Keratinocyte (primary cell): ENCODE measurements at regions not wholly inside any gene's neighbourhood (a gene's known extent, or its start where the extent isn't known, plus 50 kb on each side); places are given as distances from the start of the nearest gene placed in this dataset.

Experiments used
- DNase-seq: peaks from one replicate; pipeline ENCODE4 v3.0.0-alpha.2; 2011; ENCODE audit warnings: low read depth, missing footprints, low spot score
- FAIRE-seq: peaks from 2 replicates; lab custom pipeline; 2011; peaks lifted over from hg19 to GRCh38; lab: Jason Lieb, UNC
- H2AFZ ChIP-seq: 2 replicates; pipeline ENCODE4 v1.6.0; 2012; ENCODE audit warnings: low read length, control low read depth, inconsistent platforms; ENCODE audit not compliant: control insufficient read depth
- H3K27ac ChIP-seq: 2 replicates; pipeline ENCODE4 v1.5.1; 2011; ENCODE audit warnings: low read length; ENCODE audit not compliant: control insufficient read depth, insufficient read depth
- H3K27me3 ChIP-seq: 3 replicates; pipeline ENCODE4 v1.6.0; 2011; ENCODE audit warnings: low read length; ENCODE audit not compliant: control insufficient read depth, insufficient read depth; ENCODE audit errors: extremely low read depth
- H3K36me3 ChIP-seq, 2 experiments: 2 replicates in 1 of 2; 3 replicates in 1 of 2; pipeline ENCODE4 v1.5.1; 2011; ENCODE audit warnings: low read length in 2 of 2, mild to moderate bottlenecking in 1 of 2; ENCODE audit not compliant: control insufficient read depth in 2 of 2, insufficient read depth in 2 of 2; ENCODE audit errors: extremely low read depth in 1 of 2
- H3K4me1 ChIP-seq: 3 replicates; pipeline ENCODE4 v1.5.1; 2011; ENCODE audit warnings: low read length; ENCODE audit not compliant: control insufficient read depth, insufficient read depth; ENCODE audit errors: extremely low read depth
- H3K4me2 ChIP-seq: 3 replicates; pipeline ENCODE4 v1.6.0; 2011; ENCODE audit warnings: low read depth, low read length; ENCODE audit not compliant: control insufficient read depth, insufficient read depth; ENCODE audit errors: extremely low read depth
- H3K4me3 ChIP-seq, 3 experiments: fragments of 200-600 bp in 1 of 3; sonication (generic) in 1 of 3; 2 replicates in 2 of 3; 3 replicates in 1 of 3; pipeline ENCODE4 v1.5.1; 2011 to 2016; ENCODE audit warnings: low read length in 3 of 3, mild to moderate bottlenecking in 3 of 3, control low read depth in 2 of 3, inconsistent platforms in 1 of 3, low read depth in 1 of 3, mixed read lengths in 1 of 3, mixed run types in 1 of 3, moderate library complexity in 1 of 3; ENCODE audit not compliant: control insufficient read depth in 2 of 3, insufficient read depth in 2 of 3; ENCODE audit errors: extremely low read depth in 1 of 3
- H3K79me2 ChIP-seq: 2 replicates; pipeline ENCODE4 v1.6.0; 2012; ENCODE audit warnings: low read length; ENCODE audit not compliant: control insufficient read depth, insufficient read depth
- H3K9ac ChIP-seq: 3 replicates; pipeline ENCODE4 v1.6.0; 2011; ENCODE audit warnings: low read length; ENCODE audit not compliant: control insufficient read depth, insufficient read depth; ENCODE audit errors: extremely low read depth
- H3K9me1 ChIP-seq: 3 replicates; pipeline ENCODE4 v1.6.0; 2011; ENCODE audit warnings: low read length; ENCODE audit not compliant: control insufficient read depth, insufficient read depth; ENCODE audit errors: extremely low read depth
- H3K9me3 ChIP-seq: 2 replicates; pipeline ENCODE4 v1.5.1; 2012; ENCODE audit warnings: low read depth, low read length; ENCODE audit not compliant: control insufficient read depth
- H4K20me1 ChIP-seq: 3 replicates; pipeline ENCODE4 v1.6.0; 2011; ENCODE audit warnings: low read length; ENCODE audit not compliant: control insufficient read depth, insufficient read depth; ENCODE audit errors: extremely low read depth
- EZH2 ChIP-seq: IDR thresholded peaks from one replicate; pipeline ENCODE4 v1.6.1; 2012; ENCODE audit warnings: inconsistent platforms, mild to moderate bottlenecking, low read length, moderate library complexity
- dilution Hi-C: fragments of 300-500 bp; cut with MboI; formaldehyde crosslinking; loops from one replicate; pipeline ENCODE4 v1.7.0; 2020; ENCODE audit warnings: low sequenced_read_pairs; ENCODE audit not compliant: extremely low pct_ligation_motif_present
- TF ChIP-seq, protein P1 (sequence below), 3 experiments: IDR thresholded peaks in 1 of 3; conservative IDR thresholded peaks in 1 of 3; optimal IDR thresholded peaks in 1 of 3; 2 replicates in 2 of 3; 3 replicates in 1 of 3; pipeline versions ENCODE3 to v1.5.1; 2011; ENCODE audit warnings: low read length in 3 of 3, mild to moderate bottlenecking in 3 of 3, moderate library complexity in 2 of 3, control low read depth in 1 of 3, inconsistent platforms in 1 of 3; ENCODE audit not compliant: insufficient read depth in 2 of 3; ENCODE audit errors: extremely low read depth in 1 of 3

- H3K9ac ChIP-seq = no peak overlapping the region
- H4K20me1 ChIP-seq = no peaks in the 10 kb centered on the region
- H3K4me2 ChIP-seq = no peak overlapping the region
- no peaks in the 10 kb centered on the region for H3K27me3 ChIP-seq
- dilution Hi-C loops = no loop called here
- H3K9me1 ChIP-seq = no peaks in the 10 kb centered on the region
- H3K9me3 ChIP-seq = peaks cover 1% of the 10 kb centered on the region
- H3K27ac ChIP-seq = no peak overlapping the region
- no peak overlapping the region for H2AFZ ChIP-seq
- no peak for FAIRE-seq
- H3K79me2 ChIP-seq = no peaks in the 10 kb centered on the region
- TF ChIP-seq, protein P1, sequence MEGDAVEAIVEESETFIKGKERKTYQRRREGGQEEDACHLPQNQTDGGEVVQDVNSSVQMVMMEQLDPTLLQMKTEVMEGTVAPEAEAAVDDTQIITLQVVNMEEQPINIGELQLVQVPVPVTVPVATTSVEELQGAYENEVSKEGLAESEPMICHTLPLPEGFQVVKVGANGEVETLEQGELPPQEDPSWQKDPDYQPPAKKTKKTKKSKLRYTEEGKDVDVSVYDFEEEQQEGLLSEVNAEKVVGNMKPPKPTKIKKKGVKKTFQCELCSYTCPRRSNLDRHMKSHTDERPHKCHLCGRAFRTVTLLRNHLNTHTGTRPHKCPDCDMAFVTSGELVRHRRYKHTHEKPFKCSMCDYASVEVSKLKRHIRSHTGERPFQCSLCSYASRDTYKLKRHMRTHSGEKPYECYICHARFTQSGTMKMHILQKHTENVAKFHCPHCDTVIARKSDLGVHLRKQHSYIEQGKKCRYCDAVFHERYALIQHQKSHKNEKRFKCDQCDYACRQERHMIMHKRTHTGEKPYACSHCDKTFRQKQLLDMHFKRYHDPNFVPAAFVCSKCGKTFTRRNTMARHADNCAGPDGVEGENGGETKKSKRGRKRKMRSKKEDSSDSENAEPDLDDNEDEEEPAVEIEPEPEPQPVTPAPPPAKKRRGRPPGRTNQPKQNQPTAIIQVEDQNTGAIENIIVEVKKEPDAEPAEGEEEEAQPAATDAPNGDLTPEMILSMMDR (optimal IDR thresholded peaks at IDR 0.05 in 1 of 3, IDR thresholded peaks at IDR 0.05 in 1 of 3, conservative IDR thresholded peaks at IDR 0.05 in 1 of 3; ENCODE audit: extremely low read depth in 1 of 3, insufficient read depth in 2 of 3, low read length in 3 of 3) = no peak
- TF ChIP-seq EZH2 = no peak
- H3K4me3 ChIP-seq = no peak overlapping the region
- no peaks in the 10 kb centered on the region for H3K4me1 ChIP-seq
- H3K36me3 ChIP-seq = no peaks in the 10 kb centered on the region
- no peak for DNase-seq
Observed at GRCh38 chr5:180433032-180433422, 61.2 kb upstream of the CNOT6 start.

DNA sequence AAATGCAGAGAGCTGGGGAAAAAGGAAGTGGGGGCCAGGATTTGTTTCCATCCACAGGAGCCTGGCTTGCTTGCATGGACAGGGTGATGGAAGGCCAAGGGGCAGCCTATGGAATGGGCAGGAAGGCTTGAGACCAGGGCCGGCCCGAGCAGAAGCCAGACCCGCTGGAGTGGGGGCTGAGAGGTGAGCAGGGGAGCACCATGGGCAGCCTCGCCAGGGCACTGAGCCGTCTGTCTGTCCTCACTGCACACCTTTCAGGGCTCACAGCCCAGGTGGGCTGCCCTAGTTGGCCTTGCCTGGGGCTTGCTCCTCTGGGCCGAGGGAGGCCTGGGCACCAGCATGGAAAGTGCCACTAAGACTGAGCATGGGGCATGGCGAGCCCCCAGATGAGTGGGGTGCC, 58.6 kb upstream of the CNOT6 start:
- H3K4me2 ChIP-seq = no peak overlapping the region
- H3K27ac ChIP-seq = no peak overlapping the region
- dilution Hi-C loops = no loop called here
- TF ChIP-seq, protein P1 (optimal IDR thresholded peaks at IDR 0.05 in 1 of 3, IDR thresholded peaks at IDR 0.05 in 1 of 3, conservative IDR thresholded peaks at IDR 0.05 in 1 of 3; ENCODE audit: extremely low read depth in 1 of 3, insufficient read depth in 2 of 3, low read length in 3 of 3) = no peak
- no peak for TF ChIP-seq EZH2
- peaks cover 1% of the 10 kb centered on the region for H3K9me3 ChIP-seq
- no peaks in the 10 kb centered on the region for H3K79me2 ChIP-seq
- H2AFZ ChIP-seq = no peak overlapping the region
- no peak overlapping the region for H3K4me3 ChIP-seq
- H4K20me1 ChIP-seq = no peaks in the 10 kb centered on the region
- H3K4me1 ChIP-seq = no peaks in the 10 kb centered on the region
- H3K27me3 ChIP-seq = peaks cover 5% of the 10 kb centered on the region
- no peaks in the 10 kb centered on the region for H3K36me3 ChIP-seq
- H3K9ac ChIP-seq = no peak overlapping the region
- H3K9me1 ChIP-seq = no peaks in the 10 kb centered on the region
- DNase-seq (no peak), FAIRE-seq (no peak)
